GM18951 (cell line): ENCODE measurements at regions not wholly inside any gene's neighbourhood (a gene's known extent, or its start where the extent isn't known, plus 50 kb on each side); places are given as distances from the start of the nearest gene placed in this dataset.

Experiments
- POLR2A ChIP-seq: IDR thresholded peaks from 4 replicates; pipeline ENCODE4 v1.6.1; 2011; ENCODE audit warnings: mild to moderate bottlenecking; ENCODE audit not compliant: insufficient read length, insufficient read depth; ENCODE audit errors: extremely low read depth
- in situ Hi-C: fragments of 300-500 bp; cut with MboI; formaldehyde crosslinking; loops from one replicate; pipeline ENCODE4 v1.12.0; 2022; ENCODE audit warnings: low sequenced_read_pairs, mixed read lengths, inconsistent platforms; ENCODE audit not compliant: unreplicated experiment

GRCh38 chr2:238596571-238597551 lies 170.1 kb downstream of the ASB1 start:
- no peak for TF ChIP-seq POLR2A
- in situ Hi-C loops: no loop called here

DNA sequence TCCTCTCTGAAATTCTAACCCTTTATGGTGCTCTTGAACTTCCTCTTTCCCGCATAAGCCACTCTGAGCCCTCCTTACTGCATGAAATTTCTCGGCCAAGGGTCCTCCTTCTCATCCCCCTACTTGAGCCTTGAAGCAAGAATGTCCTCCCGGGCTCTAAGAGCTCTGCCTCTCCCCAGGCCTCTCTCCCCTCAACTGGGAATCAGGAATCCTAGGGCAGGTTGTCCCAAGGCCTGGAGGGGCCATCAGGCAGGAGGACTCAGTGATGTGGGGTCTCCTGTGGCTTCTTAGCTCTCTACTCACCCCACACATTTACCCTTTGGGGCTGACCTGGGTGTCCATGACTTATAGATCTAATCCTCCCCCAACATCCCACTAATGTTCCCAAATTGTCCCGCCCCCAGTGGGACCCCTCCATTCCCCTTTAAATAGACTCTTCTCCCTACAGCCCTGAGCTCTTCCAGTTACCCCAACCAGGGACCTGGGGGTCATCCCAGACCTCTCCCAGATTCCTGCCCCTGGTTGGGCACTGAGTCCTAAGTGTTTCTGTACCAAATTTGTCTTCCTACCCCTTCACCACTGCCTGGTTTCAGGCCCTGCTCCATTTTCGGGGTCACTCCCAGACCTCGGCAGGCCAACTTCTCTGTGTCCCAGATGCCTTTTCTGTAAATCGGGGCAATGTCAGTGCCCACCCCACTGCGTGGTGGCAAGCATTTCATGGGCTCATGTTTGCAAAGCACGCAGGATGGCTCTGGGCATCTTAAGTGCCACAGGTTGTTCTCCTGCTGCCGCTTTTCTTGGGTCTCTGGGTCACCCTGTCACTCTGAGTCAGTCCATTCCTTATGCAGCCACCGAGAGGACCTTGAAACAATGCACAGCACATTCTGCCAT lies 171.2 kb downstream of the ASB1 start:
- in situ Hi-C loops: no loop called here
- no peak for TF ChIP-seq POLR2A

GRCh38 chr2:238598802-238599530 lies 172.2 kb downstream of the ASB1 start:
- in situ Hi-C loops: no loop called here
- no peak for TF ChIP-seq POLR2A

DNA sequence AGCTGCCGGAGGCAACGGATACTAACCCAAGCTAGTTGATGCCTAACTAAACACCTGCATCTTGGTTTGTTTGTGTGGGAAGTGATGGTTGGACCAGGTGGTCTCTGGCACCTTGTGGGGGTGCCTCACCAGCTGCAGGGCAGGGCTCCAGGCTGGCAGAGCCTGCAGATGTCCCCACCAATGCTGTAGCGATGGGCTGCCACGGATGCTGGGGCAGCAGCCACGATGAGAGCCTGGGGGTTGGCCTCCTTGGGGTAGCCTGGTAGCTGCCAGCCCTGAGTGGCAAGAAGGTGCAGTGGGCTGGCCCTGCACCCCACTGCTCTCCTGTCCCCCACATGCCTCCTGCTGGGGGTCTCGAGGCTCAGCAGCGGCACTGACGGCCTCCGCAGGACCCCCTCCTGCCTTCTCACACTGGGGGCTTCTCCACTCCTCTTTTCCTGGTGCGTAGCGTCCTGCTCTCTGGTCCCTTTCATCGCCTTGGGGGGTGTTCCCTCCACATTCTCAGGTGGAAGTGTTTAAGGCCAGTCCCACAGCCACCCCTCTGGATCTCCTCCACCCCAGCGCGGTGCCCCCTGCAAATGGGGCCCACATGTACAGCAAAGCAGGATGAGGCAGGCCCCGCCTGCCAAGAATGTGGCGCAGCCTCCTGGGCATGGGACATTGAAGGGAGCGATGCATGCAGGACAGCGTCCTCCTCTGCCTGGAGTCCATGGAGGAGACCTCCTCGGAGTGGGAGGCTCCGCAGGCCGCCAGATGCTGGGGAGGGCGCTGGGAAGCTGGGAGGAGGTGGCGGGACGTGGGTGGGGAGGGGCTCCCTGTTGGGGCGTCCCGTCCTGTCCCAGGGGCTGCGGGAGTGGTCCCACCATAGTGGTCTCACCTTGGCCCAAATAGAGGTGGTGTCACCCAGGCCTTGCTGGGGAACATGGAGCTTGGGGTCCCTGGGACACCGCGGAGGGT lies 173.1 kb downstream of the ASB1 start:
- in situ Hi-C loops: no loop called here
- TF ChIP-seq POLR2A: no peak

DNA sequence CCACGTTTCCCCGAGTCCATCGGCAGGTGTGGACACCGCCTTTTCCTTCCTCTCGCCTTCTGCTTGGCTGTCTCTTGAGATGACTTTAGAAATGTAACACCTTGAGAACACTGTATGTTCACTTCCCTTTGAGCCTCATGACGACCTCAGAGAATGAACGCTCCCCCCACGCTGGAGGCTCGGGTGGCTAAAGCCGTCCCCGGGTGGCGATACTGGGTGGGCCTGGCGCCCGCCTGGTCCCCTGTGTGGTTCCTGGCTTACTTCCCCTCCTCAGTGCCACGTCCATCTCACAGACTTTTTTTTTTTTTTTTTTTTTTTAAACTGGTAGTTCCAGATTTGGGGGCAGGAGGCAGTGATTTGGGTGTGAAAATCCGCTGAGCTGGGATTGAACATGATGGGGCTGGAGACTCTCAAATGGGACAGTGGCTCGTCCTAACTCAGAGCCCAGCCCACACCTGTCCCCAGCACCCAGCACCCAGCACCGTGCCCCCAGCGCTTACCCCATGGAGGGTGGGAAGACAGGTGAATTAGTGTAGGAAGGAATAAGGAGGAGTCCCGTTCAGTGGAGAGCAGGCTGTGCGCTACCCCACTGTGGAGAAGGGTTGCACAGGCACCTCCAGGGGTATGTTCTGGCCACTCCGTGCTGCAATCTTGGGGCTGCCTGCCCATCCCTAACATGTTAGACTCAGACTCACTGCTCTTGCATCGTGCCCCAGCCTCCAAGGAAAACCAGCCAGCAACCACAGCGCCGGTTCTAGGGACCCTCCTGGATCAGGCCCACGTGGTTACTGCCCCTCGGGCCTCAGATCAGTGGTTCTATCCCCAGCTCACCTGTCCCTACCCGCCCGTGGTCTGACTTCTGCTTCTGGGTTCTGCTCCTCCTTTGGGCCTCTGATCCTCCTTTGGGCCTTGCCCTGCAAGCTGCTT lies 174.0 kb downstream of the ASB1 start:
- no peak for TF ChIP-seq POLR2A
- in situ Hi-C loops: no loop called here

DNA sequence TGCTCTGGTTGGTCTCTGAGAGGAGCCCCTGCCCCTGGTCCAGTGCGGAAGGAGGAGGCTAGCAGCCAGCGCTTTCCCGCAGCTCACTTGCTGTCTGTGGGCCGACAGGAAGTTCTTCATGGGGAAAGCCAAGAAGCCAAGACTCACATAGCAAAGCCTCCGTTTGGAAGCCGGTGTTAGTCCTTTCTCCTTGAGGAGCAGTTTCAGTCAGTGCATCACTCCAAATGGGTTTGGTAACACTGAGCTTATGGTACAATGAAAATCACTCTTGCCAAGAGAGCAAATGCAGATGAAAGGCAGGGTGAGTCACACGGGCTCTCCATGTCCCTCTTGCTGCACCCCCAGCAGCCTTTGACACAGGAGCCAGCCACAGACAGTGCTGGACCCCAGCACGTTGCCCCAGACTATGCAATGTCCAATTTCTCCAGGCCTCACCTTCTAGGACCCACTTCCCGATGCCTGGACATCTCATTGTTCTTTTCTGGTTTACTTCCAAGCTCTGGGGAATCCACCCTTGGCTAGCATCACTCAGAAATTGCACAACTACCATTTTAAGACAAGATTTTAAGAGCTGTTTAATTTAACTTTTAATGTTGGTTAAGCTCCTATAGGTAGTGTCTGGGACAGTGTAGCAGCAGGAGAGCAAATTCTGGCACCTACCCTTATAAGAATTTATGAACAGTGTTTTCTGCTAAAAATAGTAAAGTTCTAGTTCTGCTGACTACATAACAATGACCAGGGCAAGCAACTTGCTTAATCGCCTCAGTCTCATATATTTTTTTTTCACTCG lies 174.9 kb downstream of the ASB1 start:
- no peak for TF ChIP-seq POLR2A
- in situ Hi-C loops: no loop called here

DNA sequence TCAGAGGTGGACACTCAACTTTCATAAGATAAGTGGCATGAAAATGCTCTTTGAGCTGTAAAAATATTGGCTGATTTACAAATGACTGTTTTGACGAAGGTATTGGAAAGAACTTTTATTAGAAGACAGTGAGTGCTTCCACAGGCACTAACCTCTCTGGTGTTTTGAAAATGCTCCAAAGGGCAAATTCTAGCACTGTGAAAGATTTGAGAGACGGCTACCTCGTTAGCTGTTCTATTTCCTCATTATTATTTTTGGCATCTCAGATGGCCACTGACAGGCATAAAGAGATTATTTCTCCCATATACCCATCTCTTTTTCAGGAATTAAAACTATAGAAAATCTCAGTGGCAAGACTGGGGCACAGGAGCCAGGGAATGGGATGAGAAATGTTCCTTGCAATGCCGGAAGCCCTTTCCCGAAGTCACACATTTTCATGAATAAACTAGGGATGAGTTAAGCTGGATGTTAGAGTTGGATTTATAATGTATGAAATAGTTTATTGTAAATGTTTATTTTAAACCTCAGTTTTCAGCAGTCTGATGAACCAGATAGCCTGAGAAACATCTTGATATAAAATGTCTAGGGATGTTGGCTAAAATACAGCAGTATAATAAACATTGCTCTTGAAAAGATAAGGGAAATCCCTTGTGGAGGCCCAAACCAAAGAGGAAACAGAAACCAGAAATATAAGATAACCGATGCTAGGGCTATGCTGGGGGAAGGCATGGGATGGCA lies 175.7 kb downstream of the ASB1 start:
- in situ Hi-C loops: no loop called here
- no peak for TF ChIP-seq POLR2A

DNA sequence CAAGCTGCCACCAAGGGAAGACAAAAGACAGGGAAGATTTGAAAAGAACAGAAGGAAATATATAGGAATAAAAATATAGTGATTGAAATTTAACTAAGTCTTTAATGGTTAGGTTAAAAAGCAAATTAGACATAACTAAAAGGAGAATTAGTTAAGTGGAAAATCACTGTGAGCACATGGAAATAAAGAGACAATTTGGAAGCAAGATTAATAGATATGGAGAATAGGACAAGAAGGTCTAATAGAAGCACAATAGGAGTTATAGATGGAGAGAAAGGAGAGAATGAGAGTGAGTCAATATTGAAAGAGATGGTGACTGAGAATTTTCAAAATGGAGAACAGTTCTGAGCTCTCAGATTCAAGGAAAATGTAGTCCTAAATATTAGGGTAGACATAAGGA lies 176.9 kb downstream of the ASB1 start:
- in situ Hi-C loops: no loop called here

DNA sequence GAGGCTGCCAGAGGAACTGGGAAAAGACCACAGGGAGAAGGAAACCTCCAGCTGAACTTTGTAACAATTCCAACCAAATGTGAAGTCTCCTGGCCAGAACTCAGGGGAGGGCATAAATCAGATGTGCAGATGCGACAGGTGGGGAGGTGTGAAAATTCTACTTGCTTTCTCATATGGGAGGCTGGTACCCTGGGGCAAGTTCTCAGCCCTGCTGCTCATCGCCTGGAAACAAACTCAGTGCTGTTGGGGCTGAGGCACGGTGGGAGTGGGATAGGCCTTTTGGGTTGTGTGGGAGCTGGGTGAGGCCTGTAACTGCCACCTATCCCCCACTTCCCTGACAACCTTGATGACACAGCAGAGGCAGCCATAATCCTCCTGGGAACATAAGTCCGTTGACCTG lies 179.6 kb downstream of the ASB1 start:
- in situ Hi-C loops: no loop called here
- TF ChIP-seq POLR2A: no peak

More for the DNA sequence above, 176.9 kb downstream of the ASB1 start:
- no peak for TF ChIP-seq POLR2A

DNA sequence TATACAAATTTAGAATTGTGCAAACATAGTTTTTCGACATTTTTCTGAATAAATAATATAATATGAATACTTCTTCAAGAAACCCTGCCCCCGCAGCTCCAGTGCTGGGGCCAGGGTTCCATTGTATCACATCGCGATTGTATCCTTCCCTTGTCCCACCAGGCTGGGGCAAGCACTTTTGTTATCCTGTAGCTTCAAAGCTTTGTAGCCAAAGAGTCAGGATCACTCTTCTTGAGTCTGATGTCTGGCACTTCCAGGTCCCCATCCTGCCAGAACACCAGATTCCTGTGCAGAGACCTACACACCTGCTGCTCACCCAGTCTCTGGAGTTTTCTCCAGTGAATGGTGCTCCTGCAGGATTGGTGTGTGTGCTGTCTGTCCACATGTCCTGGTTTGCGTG lies 186.9 kb downstream of the ASB1 start:
- TF ChIP-seq POLR2A: no peak
- in situ Hi-C loops: no loop called here
